Right lobe of liver (tissue), 6 donors: ENCODE measurements at regions not wholly inside any gene's neighbourhood (a gene's known extent, or its start where the extent isn't known, plus 50 kb on each side); places are given as distances from the start of the nearest gene placed in this dataset.

Source experiments
- ATAC-seq, 4 donors: fragments of 200-7000 bp; cut with Tn5 transposase; one replicate each; pipeline ENCODE4 v1.9.1; 2020; ENCODE audit warnings: mild to moderate bottlenecking in 4 of 4, moderate library complexity in 4 of 4
- DNase-seq, 3 donors: peaks; one replicate each; pipeline ENCODE4 v3.0.0-alpha.2; 2020
- H3K27ac ChIP-seq, 3 donors: fragments of 200-600 bp; one replicate each; pipeline ENCODE4 v1.8.0; 2022
- H3K27me3 ChIP-seq, 2 donors: fragments of 200-600 bp; one replicate each; pipeline ENCODE4 v1.8.0; 2022
- H3K36me3 ChIP-seq, 4 donors: fragments of 200-600 bp; sonication (generic) in 1 of 4; one replicate each; pipeline versions ENCODE4 v1.5.1 to v1.8.0; 2017 to 2022; ENCODE audit warnings: control low read depth in 1 of 4
- H3K4me1 ChIP-seq, 4 donors: fragments of 200-600 bp; sonication (generic) in 1 of 4; one replicate each; pipeline versions ENCODE4 v1.5.1 to v1.8.0; 2017 to 2022; ENCODE audit warnings: control low read depth in 1 of 4
- H3K4me3 ChIP-seq, 3 donors: fragments of 200-600 bp; one replicate each; pipeline ENCODE4 v1.8.0; 2022
- H3K9me3 ChIP-seq, 4 donors: fragments of 200-600 bp; sonication (generic) in 1 of 4; one replicate each; pipeline versions ENCODE4 v1.5.1 to v1.8.0; 2017 to 2022; ENCODE audit warnings: control low read depth in 1 of 4
- CTCF ChIP-seq, 4 donors: fragments of 200-600 bp in 3 of 4; fragments of 450-650 bp in 1 of 4; IDR thresholded peaks; one replicate each; pipeline versions ENCODE4 v1.5.1 to v1.8.0; 2016 to 2022; ENCODE audit warnings: antibody characterized with exemption in 4 of 4, mild to moderate bottlenecking in 2 of 4
- POLR2A ChIP-seq: fragments of 450-650 bp; IDR thresholded peaks from one replicate; pipeline ENCODE4 v1.6.1; 2017; ENCODE audit warnings: antibody characterized with exemption, mild to moderate bottlenecking
- WGBS: methylation state at CpG from one replicate; pipeline ENCODE4 v1.1.6; 2018; ENCODE audit warnings: low coverage, low lambda C conversion rate; ENCODE audit not compliant: insufficient coverage; ENCODE audit errors: missing lambda C conversion rate; 5-methylcytosine and 5-hydroxymethylcytosine counted together
- intact Hi-C, 2 donors: fragments of 100-400 bp; cut with DNase I; formaldehyde crosslinking; loops; one replicate each; pipeline versions ENCODE4 v1.11.2 to v1.14.1; 2022
- donor health status: DM: no; HTN: yes; CAD: no.
- donor health status: DM: no; HTN: no; CAD: no.
- donor health status: DM: no; HTN: no; CAD: no.
- donor health status: DM: no; HTN: yes; CAD: no.
- donor health status: DM: no; HTN: yes; CAD: no.

- H3K9me3 ChIP-seq = no peaks in the 10 kb centered on the region
- H3K4me1 ChIP-seq = no peaks in the 10 kb centered on the region
- 43% methylated on average over 2 of the region's 2 CpGs for WGBS
- intact Hi-C loops = no loop called here
- no peaks in the 10 kb centered on the region for H3K27me3 ChIP-seq
- ATAC-seq (no peak), DNase-seq (no peak)
- H3K4me3 ChIP-seq = no peak overlapping the region
- H3K27ac ChIP-seq = no peak overlapping the region
- TF ChIP-seq CTCF (IDR thresholded peaks at IDR 0.05) (no peak), POLR2A (no peak)
- H3K36me3 ChIP-seq = no peaks in the 10 kb centered on the region
Measured at GRCh38 chr12:67152451-67152850, 116.7 kb upstream of the CAND1 start.

- no peak for DNase-seq
- 36% methylated on average over 3 of the region's 3 CpGs for WGBS
- Histone ChIP-seq H3K4me1 (no peaks in the 10 kb centered on the region), H3K27ac (no peak overlapping the region), H3K4me3 (no peak overlapping the region), H3K27me3 (no peaks in the 10 kb centered on the region), H3K9me3 (no peaks in the 10 kb centered on the region), H3K36me3 (no peaks in the 10 kb centered on the region)
- intact Hi-C loops = no loop called here
- no peak for ATAC-seq
- TF ChIP-seq POLR2A (no peak), CTCF (IDR thresholded peaks at IDR 0.05) (no peak)
Measured at GRCh38 chr12:67154901-67155300, 114.3 kb upstream of the CAND1 start.

GRCh38 chr12:67155863-67156262, 113.3 kb upstream of the CAND1 start:
- Histone ChIP-seq H3K4me1 (no peaks in the 10 kb centered on the region), H3K27me3 (no peaks in the 10 kb centered on the region), H3K27ac (no peak overlapping the region), H3K9me3 (no peaks in the 10 kb centered on the region), H3K4me3 (no peak overlapping the region), H3K36me3 (no peaks in the 10 kb centered on the region)
- TF ChIP-seq CTCF (IDR thresholded peaks at IDR 0.05) = no peak
- TF ChIP-seq POLR2A = no peak
- DNase-seq (no peak), ATAC-seq (no peak)
- intact Hi-C loops = no loop called here
- 45% methylated on average over 2 of the region's 4 CpGs for WGBS

DNA sequence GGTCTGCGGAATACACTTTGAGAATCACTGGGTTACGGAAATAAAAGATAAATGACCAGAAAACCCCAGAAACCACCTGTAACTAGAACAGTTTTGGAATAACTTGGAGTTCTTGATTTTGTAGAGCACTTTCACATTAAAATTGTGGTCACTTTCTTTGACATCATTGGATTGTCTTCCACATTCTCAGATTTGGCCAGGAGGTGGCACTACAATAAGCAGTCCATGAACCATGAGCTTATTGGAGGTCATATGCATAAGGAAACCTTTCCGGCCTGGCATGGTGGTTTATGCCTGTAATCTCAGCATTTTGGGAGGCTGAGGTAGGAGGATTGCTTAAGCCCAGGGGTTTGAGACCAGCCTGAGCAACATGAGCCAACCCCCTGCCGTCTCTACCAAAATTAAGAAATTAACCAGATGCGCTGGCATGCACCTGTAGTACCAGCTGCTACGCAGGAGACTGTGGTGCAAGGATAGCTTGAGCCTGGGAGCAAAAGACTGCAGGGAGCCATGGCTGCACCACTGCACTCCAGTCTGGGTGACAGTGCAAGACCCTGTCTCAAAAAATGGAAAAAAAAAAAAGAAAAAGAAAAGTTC, 107.7 kb upstream of the CAND1 start:
- Histone ChIP-seq H3K27ac (no peak overlapping the region), H3K4me1 (no peaks in the 10 kb centered on the region), H3K9me3 (no peaks in the 10 kb centered on the region), H3K36me3 (no peaks in the 10 kb centered on the region), H3K27me3 (no peaks in the 10 kb centered on the region), H3K4me3 (no peak overlapping the region)
- peak; percentile 41 to 57 (median 55) for TF ChIP-seq CTCF (IDR thresholded peaks at IDR 0.05)
- TF ChIP-seq POLR2A = no peak
- peak; percentile 59 to 72 (median 68) for ATAC-seq
- intact Hi-C loops = no loop called here
- DNase-seq = peak in 1 of 3 donors; percentile 44
- WGBS = 75% methylated on average over 5 of the region's 6 CpGs

- no peak for DNase-seq
Measured at GRCh38 chr12:67173258-67173657, 95.9 kb upstream of the CAND1 start.

More at GRCh38 chr12:67173258-67173657, 95.9 kb upstream of the CAND1 start:
- 18% methylated on average over 2 of the region's 2 CpGs for WGBS
- no peak for ATAC-seq
- H3K4me1 ChIP-seq = no peaks in the 10 kb centered on the region
- no peaks in the 10 kb centered on the region for H3K36me3 ChIP-seq
- TF ChIP-seq CTCF (IDR thresholded peaks at IDR 0.05) = no peak
- no peak for TF ChIP-seq POLR2A
- intact Hi-C loops = no loop called here
- no peak overlapping the region for H3K27ac ChIP-seq
- H3K27me3 ChIP-seq = no peaks in the 10 kb centered on the region
- no peak overlapping the region for H3K4me3 ChIP-seq
- no peaks in the 10 kb centered on the region for H3K9me3 ChIP-seq
